ENCODE measurements at regions not wholly inside any gene's neighbourhood (a gene's known extent, or its start where the extent isn't known, plus 50 kb on each side); places are given as distances from the start of the nearest gene placed in this dataset.

DNA sequence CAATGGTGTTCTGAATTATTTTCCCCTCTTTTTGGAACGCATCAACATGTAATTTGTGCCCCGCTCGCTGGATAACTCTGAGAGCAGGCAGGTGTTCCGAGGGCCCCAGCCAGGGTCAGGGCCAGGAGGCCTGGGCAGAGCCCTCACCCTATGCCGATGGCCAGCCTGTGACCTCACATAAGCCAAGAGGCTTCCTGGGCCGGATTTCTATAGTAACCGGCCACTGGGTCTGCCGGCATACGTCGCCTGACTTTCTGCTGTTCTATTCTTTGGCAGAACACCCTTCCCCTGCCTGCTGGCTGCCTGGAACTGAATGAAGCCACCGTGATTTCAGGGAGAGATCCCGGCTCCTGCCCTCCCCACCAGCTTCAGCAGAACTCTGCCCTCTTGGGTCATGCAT lies 375.2 kb downstream of the SHANK2 start:
- Histone ChIP-seq H3K23me2 (ENCODE audit: insufficient read length, low read depth, low read length, poor library complexity, severe bottlenecking) (no peaks in the 10 kb centered on the region), H2BK12ac (ENCODE audit: insufficient read length, low read depth, low read length) (no peak overlapping the region), H4K91ac (ENCODE audit: insufficient read length, low read depth, low read length) (no peak overlapping the region), H3K9ac (ENCODE audit: extremely low read depth, insufficient read length, low read length) (no peak overlapping the region), H3K56ac (ENCODE audit: insufficient read length, low read depth, low read length) (no peak overlapping the region), H3T11ph (ENCODE audit: low read length) (no peak overlapping the region), H4K5ac (ENCODE audit: insufficient read length, low read depth, low read length) (no peak overlapping the region), H4K20me1 (ENCODE audit: control insufficient read depth, insufficient read depth, insufficient read length) (no peaks in the 10 kb centered on the region), H3K79me1 (ENCODE audit: insufficient read depth, low read depth, low read length, poor library complexity, severe bottlenecking) (no peaks in the 10 kb centered on the region), H3K14ac (ENCODE audit: insufficient read depth, low read length) (no peak overlapping the region), H3K9me3 (ENCODE audit: control insufficient read depth, low read depth, low read length) (no peaks in the 10 kb centered on the region), H3K27ac (ENCODE audit: insufficient read length, low read depth, low read length) (no peak overlapping the region), H3K4me2 (ENCODE audit: insufficient read depth, insufficient read length, low read length) (no peak overlapping the region), H2AFZ (ENCODE audit: low read length) (no peak overlapping the region), H2BK5ac (ENCODE audit: insufficient read length, low read length) (no peak overlapping the region), H3K4me1 (ENCODE audit: insufficient read depth, low read length) (peaks cover 8% of the 10 kb centered on the region; the same call in 1 of the 2 replicates), H3K18ac (ENCODE audit: insufficient read length, low read depth, low read length) (no peak overlapping the region), H3K4ac (ENCODE audit: low read depth, low read length) (no peak overlapping the region), H4K8ac (replicated peaks; ENCODE audit: insufficient read length, low read depth, low read length) (no peak overlapping the region), H2BK20ac (ENCODE audit: low read depth, low read length, poor library complexity, severe bottlenecking) (no peak overlapping the region), H2BK120ac (ENCODE audit: low read depth, low read length, poor library complexity, severe bottlenecking) (no peak overlapping the region), H2BK15ac (ENCODE audit: low read depth, low read length) (no peak overlapping the region), H3K27me3 (ENCODE audit: insufficient read depth, low read length) (no peaks in the 10 kb centered on the region), H2AK5ac (ENCODE audit: insufficient read length, low read length) (no peak overlapping the region), H3K79me2 (ENCODE audit: insufficient read depth, low read length) (no peaks in the 10 kb centered on the region), H3K23ac (ENCODE audit: insufficient read length, low read depth, low read length) (no peak overlapping the region)
- no peak overlapping the region for H3K4me3 Mint-ChIP-seq
- no peaks in the 10 kb centered on the region for H3K9me3 Mint-ChIP-seq
- H3K36me3 Mint-ChIP-seq (ENCODE audit: insufficient read depth in 1 of 3, low read depth in 3 of 3): peaks cover 0 to 3% (median 0%) of the 10 kb centered on the region in 3 experiments; a peak in 1 of 7 replicates
- H3K4me1 Mint-ChIP-seq: peaks cover 25 to 39% of the 10 kb centered on the region in 2 experiments
- TF ChIP-seq, protein P1, sequence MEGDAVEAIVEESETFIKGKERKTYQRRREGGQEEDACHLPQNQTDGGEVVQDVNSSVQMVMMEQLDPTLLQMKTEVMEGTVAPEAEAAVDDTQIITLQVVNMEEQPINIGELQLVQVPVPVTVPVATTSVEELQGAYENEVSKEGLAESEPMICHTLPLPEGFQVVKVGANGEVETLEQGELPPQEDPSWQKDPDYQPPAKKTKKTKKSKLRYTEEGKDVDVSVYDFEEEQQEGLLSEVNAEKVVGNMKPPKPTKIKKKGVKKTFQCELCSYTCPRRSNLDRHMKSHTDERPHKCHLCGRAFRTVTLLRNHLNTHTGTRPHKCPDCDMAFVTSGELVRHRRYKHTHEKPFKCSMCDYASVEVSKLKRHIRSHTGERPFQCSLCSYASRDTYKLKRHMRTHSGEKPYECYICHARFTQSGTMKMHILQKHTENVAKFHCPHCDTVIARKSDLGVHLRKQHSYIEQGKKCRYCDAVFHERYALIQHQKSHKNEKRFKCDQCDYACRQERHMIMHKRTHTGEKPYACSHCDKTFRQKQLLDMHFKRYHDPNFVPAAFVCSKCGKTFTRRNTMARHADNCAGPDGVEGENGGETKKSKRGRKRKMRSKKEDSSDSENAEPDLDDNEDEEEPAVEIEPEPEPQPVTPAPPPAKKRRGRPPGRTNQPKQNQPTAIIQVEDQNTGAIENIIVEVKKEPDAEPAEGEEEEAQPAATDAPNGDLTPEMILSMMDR (conservative IDR thresholded peaks at IDR 0.05): no peak
- no CpG with 5 or more reads among the region's 12 CpGs for WGBS (ENCODE audit: extremely low coverage, insufficient read length, low lambda C conversion rate)
- DNase-seq: no peak
- no peak overlapping the region; a peak in 1 of 7 replicates for H3K27ac Mint-ChIP-seq
- H3K27me3 Mint-ChIP-seq (ENCODE audit: low read depth): peaks cover 3% of the 10 kb centered on the region
